GM18520 (cell line): ENCODE measurements at regions not wholly inside any gene's neighbourhood (a gene's known extent, or its start where the extent isn't known, plus 50 kb on each side); places are given as distances from the start of the nearest gene placed in this dataset.
"Not testable (repeated sequence)": the region's sequence is repeated elsewhere in the genome, so short reads cannot be mapped to it uniquely, and the experiment has no call there.

ENCODE experiments used
- ATAC-seq: cut with Tn5 transposase; IDR thresholded peaks from one replicate; pipeline ENCODE4 v1.9.1; 2021; ENCODE audit not compliant: unreplicated experiment

DNA sequence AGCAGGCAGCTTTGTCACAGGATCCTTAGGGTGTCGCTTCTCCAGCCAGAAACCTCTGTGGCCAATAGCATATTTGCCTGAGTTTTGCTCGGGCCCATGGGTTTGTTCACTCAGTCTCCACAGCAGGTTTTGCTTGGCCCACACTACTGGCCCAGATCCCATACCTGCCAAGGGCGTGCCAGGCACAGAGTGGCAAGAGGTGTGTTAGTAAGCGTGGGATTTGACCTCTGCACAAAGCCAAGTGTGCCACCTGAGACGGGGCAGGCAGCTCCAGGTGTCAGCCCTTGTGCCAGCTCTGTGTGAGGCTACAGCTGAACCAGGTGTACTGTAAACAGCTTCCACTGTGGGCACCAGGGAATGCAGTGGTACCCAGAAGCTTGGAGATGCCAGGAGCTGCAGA, 2003.0 kb downstream of the C4orf33 start:
- no peak for ATAC-seq

DNA sequence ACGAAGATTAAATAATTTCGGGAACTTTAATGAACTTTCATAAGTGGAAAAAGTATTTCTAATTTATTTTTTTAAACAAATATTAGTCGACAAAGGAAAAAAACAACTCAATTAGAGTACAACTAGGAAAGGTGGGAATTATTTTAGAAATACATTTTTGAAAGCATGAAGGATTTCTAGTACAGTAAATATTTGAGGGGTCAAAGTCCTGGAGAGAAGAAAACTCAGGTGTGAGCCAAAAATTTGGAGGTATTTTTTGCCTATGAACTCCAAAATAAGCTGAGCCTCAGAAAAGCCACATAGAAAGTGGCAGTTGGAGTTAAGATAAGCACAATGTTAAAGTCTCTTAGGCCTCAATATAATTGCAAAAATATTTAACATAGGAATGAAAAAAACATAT, 2017.3 kb downstream of the C4orf33 start:
- no peak for ATAC-seq

DNA sequence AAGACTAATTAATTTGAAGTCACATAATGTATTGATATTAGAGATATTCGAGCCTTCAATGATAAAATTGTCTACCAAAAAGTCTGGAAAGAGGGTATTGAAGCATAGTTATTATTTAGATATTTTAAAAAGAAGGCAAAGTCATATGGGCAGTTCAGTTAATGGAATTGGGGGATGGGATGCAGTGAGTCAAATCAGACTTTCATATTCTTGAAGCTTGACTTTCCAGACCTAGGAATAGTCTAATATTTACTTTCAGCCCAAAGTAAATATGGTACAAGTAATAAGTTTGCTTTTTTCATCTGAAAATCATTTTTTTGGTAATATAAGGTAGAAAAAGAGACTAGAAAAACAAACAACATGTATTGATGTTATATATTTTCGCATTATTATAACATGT, 2017.8 kb downstream of the C4orf33 start:
- no peak for ATAC-seq

DNA sequence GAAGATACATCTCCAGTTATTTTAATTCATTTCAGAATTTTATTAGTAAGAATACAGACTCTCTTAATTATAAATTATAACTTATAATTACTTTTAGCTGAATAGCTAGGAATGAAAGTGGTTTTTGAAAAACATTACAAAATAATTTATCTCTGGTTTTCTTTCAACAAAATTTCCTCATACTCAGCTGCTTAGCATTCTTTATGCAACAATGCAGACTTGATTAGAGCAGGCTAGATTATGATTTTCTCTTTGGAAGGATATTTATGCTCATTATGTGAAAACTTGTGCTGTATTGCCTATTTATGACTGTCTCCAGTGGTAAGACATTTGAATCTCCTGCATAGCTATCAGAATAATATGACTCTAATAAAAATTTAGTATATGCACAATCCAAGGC, 2023.7 kb downstream of the C4orf33 start:
- no peak for ATAC-seq

DNA sequence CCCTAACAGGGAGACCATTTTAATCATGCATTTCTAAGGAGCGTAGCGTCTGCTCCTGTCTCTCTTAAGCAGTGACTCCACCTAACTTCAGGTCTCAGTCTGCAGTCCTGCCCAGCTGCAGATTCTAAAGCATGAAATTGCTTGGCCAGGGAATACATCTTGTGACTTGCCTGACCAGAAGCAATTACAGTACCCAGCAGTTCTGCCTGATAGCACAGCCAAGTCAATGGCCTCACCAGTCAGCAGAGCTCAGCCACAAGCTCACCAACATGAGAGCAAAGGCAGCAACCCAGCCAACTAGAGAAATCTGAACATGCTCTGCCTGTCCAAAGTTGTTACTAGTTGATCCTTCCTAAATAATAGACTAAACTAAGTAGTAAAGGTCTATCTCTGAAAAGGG, 2011.9 kb upstream of the PCDH10 start:
- ATAC-seq: no peak

DNA sequence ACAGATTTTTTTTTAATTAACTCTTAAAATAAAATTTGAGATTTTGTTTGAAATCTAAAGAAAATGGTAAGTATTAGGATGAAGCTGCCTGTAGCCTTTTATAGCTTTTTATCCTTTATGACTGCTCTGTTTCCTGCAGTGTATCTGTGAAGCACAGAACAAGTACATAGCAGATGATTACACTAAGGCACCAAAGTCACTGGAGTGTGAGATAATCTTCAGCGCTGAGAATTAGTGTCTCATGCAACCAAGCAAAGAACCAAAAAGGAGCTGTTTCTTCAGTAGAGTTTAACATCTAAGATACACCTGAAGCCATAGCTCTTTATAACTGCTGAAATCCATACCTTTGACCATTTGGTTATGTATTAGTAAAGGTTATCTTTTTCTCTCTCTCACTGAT, 1989.8 kb upstream of the PCDH10 start:
- no peak for ATAC-seq

DNA sequence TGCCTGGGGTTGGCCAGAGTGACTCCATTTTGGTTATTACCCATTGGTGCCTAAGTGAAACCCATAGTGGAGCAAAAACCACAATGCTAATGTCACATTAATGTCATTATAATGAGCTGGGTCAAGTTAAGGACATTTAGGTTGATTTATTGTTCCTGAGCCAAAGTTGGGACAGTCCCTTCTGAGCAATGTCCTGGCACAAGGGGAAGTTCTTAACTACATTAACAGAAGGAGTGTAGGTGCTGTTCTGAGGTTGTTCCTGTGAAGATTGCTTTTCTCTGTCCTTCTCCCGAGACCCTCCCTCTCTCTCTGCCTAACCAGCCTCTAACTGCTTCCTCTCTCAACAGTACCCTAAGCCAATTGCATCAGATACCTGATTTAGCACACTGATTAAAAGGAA, 1956.8 kb upstream of the PCDH10 start:
- no peak for ATAC-seq

DNA sequence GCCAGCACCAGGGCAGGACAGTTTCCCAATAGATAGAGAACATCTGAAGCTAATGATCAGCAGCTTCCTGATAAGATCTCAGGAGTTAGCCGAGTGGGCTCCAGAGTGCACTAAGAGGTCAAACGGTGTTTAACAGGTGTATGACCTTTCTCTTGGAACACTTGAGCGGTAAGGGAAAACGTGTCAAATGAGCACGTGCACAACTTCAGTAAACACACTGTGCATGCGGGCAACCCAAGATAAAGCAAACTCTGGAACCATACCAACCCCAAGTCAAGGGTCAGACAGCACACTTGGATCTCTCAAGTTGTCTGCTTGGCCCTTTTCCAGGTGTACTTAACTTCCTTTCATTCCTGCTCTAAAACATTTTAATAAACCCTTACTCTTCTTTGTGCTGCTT, 1941.5 kb upstream of the PCDH10 start:
- no peak for ATAC-seq

DNA sequence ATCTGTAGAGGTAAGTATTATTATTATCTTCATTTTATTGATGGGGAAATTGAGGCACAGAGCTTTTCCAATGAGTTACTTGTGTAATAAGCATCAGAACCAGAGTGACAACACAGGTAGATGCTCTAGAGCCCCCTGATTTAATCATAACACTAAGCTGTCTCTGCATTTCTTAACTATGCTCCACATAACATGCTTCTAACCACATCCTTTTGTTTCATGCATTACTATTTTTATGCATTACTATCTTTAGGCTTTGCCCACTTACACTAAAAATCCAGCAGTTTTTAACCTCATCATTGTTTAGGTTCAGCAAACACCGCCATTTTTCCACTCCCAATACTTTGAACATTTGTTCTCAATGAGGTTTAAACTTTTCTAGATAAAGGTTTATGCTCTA, 1900.8 kb upstream of the PCDH10 start:
- ATAC-seq: no peak

DNA sequence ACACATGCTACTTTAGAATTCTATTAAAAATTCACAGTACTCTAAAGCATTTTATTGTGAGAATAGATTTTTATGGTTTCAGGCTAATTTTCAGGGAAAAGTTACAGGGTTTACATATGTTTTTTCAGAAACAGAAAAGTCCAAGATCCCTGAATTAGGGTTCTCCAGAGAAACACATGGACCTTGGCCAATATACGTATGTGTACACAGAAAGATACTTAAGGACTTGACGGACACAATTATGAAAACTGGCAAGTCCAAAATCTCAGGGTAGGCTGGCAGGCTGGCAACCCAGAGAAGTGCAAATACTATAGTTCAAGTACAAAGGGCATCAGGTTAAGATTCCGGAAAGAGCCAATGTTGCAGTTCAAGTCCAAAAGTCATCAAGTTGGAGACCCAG, 1897.8 kb upstream of the PCDH10 start:
- no peak for ATAC-seq

DNA sequence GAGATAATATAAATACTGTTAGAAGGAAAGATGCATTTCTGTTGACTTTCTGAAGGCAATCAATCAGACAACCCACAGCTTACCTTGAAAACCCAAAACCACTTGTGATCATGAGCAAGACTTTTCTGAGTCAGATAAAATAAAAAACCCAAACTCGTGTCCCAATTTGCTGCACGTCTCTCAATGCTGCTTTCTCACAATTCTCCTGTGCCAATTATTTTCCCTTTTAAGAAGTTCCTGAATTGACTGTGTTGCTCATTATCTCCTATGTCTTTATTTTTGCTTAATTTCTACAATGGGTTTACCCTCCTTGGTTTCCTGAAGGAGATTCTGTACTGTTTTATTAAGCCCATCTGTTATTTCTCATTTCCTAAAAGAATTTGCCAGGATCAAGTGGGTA, 1891.9 kb upstream of the PCDH10 start:
- no peak for ATAC-seq

DNA sequence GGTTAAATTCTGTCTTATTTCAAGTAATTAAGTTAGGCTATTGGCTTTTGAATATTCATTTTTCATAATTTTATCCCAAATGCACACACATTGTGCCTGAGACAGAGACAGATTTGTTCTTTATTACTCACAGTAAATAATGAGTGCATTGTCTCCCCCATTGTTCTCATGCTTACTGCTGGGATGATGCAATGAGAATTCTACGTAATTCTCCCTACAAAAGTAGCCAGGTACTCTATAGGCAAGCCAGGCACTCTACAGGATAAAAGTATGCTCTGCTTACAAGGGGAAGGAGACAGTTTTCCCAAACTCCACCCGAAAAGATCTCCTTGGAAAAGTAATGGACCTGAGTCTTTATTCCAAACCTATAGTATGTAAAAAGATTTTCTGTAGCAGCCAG, 1890.7 kb upstream of the PCDH10 start:
- ATAC-seq: no peak

DNA sequence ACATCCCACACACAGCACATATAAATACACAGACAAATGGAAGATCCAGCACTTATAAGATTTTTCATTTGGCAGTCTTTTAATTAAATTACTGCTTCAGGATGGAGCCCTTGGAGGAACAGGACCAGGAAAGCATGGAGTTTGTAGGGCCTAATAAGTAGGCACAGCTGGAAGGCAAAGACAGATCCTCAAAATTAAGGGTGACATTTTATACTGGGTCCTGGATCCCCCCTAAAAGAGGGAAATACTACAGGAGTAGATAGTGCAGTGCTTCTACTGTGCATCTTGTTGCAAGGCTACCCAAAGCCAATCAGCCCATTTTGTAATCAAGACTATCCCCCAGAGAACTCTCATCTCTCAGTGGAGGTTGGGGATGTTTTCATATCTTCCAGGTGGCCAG, 1860.7 kb upstream of the PCDH10 start:
- no peak for ATAC-seq

DNA sequence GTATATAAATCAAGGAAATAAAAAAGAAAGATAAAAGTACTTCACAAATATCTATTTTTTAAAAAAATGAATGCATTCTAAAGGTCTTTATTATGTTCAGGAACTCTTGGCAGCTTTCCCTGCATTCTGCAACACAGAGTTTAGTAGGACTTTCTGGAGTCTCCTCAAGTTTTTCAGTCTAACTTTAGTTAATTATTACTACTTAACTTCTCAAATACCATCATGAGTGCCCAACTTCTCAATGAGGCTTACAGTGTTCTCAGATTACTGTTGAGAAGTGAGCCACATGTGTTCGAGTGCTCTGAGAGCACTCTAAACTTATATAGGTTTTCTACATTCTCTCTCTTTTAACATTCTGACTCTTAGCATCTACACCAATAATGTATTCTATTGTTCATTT, 1852.9 kb upstream of the PCDH10 start:
- no peak for ATAC-seq

DNA sequence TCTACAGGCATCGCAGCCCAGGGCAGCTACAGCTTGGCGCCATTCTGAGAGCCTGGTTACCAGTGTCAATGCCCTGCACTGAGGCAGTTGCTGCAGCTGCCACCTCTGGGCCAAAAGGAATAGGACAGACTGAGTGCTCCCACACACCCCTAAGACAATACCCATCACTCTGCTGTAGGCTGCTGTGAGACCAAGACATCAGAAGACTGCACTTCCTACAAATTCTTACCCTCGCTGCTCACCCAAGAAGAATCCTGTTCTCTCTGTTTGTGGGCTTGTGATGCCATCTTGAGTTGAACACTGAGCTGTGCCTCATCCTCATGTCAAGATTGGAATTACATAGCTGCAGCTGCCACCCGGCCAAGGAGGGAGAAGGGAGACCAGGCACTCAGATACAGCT, 1847.0 kb upstream of the PCDH10 start:
- no peak for ATAC-seq

DNA sequence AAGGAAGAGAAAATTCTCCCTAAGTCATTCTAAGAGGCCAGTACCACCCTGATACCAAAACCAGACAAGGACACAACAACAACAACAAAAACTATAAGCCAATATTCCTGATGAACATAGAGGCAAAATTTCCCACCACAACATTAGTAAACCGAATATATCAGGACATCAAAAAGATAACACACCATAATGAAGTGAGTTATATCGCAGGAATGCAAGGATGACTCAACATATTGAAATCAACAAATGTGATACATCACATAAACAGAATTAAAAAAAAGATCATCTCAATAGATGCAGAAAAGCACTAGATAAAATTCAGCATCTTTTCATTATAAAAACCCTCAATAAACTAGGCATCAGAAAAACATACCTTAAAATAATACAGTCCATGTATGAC, 1844.4 kb upstream of the PCDH10 start:
- no peak for ATAC-seq

DNA sequence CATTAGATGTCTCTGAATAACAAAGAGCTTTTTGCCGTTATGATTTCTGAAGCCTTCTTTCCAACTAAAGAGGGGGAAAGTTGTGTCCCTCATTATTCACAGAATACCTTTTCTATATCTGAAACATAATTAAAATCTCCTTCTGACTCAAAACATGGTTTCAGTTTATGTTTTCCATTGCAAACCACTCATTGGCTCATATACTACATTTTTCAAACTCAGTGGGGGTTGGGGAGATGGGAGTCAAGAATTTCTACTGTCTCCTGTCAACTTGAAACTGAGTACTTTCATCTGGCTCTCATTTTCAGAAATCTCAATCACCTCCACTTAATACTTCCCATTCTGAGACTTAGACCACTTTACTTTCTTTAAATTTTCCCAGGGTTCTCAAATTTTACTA, 1839.5 kb upstream of the PCDH10 start:
- ATAC-seq: no peak

DNA sequence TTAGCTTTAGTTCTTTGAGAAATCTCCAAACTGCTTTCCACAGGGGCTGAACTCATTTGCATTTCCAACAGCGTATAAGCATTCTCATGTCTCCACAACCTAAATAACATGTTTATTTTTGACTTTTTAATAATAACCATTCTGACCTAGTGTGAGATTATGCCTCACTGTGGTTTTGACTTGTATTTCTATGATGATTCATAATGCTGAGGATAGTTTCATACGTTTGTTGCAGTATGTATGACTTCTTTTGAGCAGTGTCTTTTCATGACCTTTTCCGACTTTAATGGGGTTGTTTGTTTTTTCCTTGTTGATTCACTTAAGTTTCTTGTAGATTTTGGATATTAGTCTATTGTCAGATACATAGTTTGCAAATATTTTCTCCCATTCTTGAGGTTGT, 1833.0 kb upstream of the PCDH10 start:
- peak; percentile 56 for ATAC-seq

DNA sequence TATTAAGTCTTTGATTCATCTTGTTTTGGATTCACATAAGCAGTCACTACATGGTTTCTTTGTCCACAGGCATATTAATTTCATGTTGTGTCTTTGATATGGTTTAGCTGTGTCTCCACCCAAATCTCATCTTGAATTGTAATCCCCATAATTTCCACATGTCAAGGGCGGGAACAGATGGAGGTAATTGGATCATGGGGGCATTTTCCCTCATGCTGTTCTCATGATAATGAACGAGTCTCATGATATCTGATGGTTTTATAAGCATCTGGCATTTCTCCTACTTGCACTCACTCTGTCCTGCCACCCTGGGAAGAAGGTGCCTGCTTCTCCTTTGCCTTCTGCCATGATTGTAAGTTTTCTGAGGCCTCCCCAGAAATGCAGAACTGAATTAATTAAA, 1811.2 kb upstream of the PCDH10 start:
- no peak for ATAC-seq

DNA sequence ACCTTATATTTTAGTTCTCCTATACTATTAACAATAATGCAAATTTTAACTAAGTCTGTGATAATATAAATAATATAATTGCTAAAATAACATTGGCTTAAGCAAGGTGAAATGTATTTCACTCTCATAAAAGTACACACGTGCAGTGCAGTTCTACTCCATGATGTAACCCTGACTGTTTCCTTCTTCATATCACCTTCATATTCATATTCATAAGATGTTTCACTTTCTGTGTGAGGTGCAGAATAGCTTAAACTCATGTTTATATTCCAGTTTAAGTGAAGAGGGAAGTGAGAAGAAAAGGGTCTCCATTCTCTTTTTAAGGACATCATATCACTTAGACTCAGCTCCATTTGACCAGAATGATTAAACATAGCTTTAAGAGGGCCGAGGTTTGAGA, 1810.0 kb upstream of the PCDH10 start:
- peak; percentile 52 for ATAC-seq

DNA sequence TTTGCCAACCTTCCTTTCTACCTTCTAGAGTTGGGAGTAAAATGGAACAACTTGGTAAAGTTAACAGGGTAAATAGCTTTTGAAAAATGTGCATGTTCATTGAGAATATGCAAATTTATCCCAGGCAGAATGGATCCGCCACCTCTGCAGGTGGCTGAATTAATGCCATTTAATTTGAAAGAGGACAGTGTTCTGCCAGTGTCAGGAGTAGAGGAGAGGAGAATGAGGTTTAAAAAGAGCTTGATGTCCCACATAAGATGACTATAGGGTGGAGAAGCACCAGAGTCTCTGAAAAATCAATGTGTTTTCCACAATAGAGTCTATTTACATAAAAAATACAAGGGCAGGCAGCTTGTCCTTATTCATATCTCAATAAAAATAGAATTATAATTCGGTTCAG, 1804.3 kb upstream of the PCDH10 start:
- ATAC-seq: no peak

DNA sequence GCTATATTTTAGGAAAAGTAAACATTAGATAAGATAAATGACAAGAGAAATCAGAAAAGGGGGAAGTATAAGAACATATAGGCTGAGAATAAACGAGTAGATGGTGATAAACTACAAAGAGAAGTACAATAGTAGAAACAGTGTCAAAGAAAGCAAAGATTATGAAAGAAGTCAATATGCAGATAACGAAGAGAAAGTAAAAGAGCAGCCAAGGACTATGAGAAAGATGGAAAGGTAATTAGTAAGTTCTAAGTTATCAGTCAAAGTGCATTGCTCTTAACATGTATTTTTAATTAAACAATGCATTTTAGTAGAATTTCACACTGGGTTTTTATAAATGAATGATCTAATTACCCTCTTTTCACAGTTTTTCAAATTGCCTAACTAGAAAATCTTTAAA, 1801.3 kb upstream of the PCDH10 start:
- ATAC-seq: no peak

DNA sequence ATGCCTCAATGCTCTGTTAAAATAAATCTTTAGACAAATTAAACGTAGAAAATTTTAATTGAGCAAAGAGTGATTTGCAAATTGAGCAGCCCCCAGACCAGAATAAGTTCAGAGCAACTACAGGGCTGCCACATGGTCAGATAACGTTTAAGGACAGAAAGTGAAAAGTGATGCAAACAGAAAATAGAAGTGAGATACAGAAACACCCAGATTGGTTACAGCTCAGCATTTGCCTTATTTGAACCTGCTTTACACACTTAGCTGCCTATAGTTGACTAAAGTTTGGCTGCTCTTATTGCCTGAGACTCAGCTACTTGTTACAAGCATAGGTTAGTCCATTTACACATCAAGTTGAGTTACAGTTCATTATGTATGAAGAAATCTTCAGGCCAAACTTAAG, 1800.8 kb upstream of the PCDH10 start:
- ATAC-seq: peak; percentile 94

DNA sequence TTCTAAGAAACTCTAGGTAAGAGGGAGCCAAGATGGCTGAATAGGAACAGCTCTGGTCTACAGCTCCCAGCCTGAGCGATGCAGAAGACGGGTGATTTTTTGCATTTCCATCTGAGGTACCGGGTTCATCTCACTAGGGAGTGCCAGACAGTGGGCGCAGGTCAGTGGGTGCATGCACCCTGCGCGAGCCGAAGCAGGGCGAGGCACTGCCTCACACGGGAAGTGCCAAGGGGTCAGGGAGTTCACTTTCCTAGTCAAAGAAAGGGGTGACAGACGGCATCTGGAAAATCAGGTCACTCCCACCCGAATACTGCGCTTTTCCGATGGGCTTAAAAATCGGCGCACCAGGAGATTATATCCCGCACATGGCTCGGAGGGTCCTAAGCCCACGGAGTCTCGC, 1796.7 kb upstream of the PCDH10 start:
- ATAC-seq: not testable (repeated sequence)
